ENCODE measurements at regions not wholly inside any gene's neighbourhood (a gene's known extent, or its start where the extent isn't known, plus 50 kb on each side); places are given as distances from the start of the nearest gene placed in this dataset.

DNA sequence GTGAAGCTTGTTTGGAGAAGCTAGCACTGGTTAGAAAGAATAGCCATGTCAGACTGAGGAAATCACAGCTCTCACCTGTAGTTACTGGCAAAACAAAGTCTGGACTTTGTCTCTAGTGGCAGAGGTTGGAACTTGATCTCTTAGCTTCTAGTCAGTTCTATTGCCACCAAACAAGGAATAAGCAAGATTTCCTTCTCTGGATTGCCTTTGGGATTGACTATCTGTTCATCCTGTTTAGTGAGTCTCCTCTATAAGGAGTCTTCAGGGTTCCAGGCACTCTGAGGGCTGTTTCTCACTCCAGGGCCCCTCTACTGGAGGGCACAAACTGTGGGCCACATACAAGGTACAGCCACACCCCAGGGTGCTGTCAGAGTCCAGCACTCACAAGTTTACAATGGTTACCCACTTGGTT lies 426.6 kb upstream of the THBS1 start:
- no peak for TF ChIP-seq POLR2AphosphoS5 (IDR thresholded peaks at IDR 0.05)
- TF ChIP-seq, protein P1, sequence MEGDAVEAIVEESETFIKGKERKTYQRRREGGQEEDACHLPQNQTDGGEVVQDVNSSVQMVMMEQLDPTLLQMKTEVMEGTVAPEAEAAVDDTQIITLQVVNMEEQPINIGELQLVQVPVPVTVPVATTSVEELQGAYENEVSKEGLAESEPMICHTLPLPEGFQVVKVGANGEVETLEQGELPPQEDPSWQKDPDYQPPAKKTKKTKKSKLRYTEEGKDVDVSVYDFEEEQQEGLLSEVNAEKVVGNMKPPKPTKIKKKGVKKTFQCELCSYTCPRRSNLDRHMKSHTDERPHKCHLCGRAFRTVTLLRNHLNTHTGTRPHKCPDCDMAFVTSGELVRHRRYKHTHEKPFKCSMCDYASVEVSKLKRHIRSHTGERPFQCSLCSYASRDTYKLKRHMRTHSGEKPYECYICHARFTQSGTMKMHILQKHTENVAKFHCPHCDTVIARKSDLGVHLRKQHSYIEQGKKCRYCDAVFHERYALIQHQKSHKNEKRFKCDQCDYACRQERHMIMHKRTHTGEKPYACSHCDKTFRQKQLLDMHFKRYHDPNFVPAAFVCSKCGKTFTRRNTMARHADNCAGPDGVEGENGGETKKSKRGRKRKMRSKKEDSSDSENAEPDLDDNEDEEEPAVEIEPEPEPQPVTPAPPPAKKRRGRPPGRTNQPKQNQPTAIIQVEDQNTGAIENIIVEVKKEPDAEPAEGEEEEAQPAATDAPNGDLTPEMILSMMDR (IDR thresholded peaks at IDR 0.05; ENCODE audit: poor library complexity, severe bottlenecking), result no peak
- no peak for TF ChIP-seq EZH2 (IDR thresholded peaks at IDR 0.05; ENCODE audit: borderline replicate concordance, insufficient read depth, low read length, poor library complexity, severe bottlenecking)
- TF ChIP-seq, protein P2, sequence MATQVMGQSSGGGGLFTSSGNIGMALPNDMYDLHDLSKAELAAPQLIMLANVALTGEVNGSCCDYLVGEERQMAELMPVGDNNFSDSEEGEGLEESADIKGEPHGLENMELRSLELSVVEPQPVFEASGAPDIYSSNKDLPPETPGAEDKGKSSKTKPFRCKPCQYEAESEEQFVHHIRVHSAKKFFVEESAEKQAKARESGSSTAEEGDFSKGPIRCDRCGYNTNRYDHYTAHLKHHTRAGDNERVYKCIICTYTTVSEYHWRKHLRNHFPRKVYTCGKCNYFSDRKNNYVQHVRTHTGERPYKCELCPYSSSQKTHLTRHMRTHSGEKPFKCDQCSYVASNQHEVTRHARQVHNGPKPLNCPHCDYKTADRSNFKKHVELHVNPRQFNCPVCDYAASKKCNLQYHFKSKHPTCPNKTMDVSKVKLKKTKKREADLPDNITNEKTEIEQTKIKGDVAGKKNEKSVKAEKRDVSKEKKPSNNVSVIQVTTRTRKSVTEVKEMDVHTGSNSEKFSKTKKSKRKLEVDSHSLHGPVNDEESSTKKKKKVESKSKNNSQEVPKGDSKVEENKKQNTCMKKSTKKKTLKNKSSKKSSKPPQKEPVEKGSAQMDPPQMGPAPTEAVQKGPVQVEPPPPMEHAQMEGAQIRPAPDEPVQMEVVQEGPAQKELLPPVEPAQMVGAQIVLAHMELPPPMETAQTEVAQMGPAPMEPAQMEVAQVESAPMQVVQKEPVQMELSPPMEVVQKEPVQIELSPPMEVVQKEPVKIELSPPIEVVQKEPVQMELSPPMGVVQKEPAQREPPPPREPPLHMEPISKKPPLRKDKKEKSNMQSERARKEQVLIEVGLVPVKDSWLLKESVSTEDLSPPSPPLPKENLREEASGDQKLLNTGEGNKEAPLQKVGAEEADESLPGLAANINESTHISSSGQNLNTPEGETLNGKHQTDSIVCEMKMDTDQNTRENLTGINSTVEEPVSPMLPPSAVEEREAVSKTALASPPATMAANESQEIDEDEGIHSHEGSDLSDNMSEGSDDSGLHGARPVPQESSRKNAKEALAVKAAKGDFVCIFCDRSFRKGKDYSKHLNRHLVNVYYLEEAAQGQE (IDR thresholded peaks at IDR 0.05; ENCODE audit: borderline replicate concordance), result no peak
